H1 (cell line): ENCODE measurements at regions not wholly inside any gene's neighbourhood (a gene's known extent, or its start where the extent isn't known, plus 50 kb on each side); places are given as distances from the start of the nearest gene placed in this dataset.

Source experiments
- CBX5 ChIP-seq: fragments of 300-800, 300-1000 bp; sonication (generic); IDR thresholded peaks from 2 replicates; pipeline ENCODE4 v1.7.1; 2016; ENCODE audit warnings: antibody characterized with exemption, low read length, low read depth
- CHD7 ChIP-seq: fragments of 300-600 bp; sonication (generic); IDR thresholded peaks from 2 replicates; pipeline ENCODE4 v1.7.1; 2012; ENCODE audit warnings: low read length, moderate library complexity, mild to moderate bottlenecking, inconsistent platforms; ENCODE audit not compliant: insufficient replicate concordance
- NANOG ChIP-seq: IDR thresholded peaks from 2 replicates; pipeline ENCODE4 v1.6.1; 2011; ENCODE audit warnings: low read length, low read depth, mild to moderate bottlenecking, inconsistent platforms; ENCODE audit not compliant: insufficient read depth, poor library complexity, severe bottlenecking
- SAP30 ChIP-seq: fragments of 300-600 bp; sonication (generic); IDR thresholded peaks from 2 replicates; pipeline ENCODE4 v1.7.1; 2012; ENCODE audit warnings: low read length, moderate library complexity, mild to moderate bottlenecking, inconsistent platforms; ENCODE audit not compliant: insufficient read depth, insufficient replicate concordance
- TAF1 ChIP-seq: IDR thresholded peaks from 2 replicates; pipeline ENCODE4 v1.6.1; 2011; ENCODE audit warnings: mild to moderate bottlenecking, low read depth, low read length

GRCh38 chr10:30553018-30553625 lies 76.4 kb downstream of the LYZL2 start (continued):
- TF ChIP-seq CHD7 (peak; percentile 18), TAF1 (0 out of 2 replicates have a peak, but pooled peaks have one; percentile 15), CBX5 (no peak), NANOG (peak; percentile 10), SAP30 (no peak)
